ENCODE measurements at regions not wholly inside any gene's neighbourhood (a gene's known extent, or its start where the extent isn't known, plus 50 kb on each side); places are given as distances from the start of the nearest gene placed in this dataset.

GRCh38 chr16:74094514-74094913, 202.1 kb upstream of the PSMD7 start:
- no peak for DNase-seq

DNA sequence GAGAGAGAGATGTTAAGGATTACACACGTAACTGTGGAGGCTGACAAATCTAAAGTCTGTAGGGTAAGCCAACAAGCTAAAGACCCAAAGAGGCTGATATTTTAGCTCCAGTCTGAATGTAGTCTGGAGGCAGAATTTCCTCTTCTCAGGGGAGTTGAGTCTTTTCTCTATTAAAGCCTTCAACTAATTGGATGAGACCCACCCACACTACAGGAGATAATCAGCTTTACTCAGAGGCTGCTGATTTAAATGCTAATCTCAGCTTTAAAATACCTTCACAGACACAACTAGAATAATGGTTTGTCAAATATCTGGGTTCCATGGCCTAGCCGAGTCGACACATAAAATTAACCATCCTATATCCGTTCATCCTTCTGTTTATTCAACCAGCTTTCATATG, 204.3 kb upstream of the PSMD7 start:
- no peak for DNase-seq

GRCh38 chr16:74090871-74091270, 205.7 kb upstream of the PSMD7 start:
- no peak for DNase-seq

- DNase-seq = no peak
These were observed 213.1 kb upstream of the PSMD7 start for GRCh38 chr16:74083541-74083940.

DNA sequence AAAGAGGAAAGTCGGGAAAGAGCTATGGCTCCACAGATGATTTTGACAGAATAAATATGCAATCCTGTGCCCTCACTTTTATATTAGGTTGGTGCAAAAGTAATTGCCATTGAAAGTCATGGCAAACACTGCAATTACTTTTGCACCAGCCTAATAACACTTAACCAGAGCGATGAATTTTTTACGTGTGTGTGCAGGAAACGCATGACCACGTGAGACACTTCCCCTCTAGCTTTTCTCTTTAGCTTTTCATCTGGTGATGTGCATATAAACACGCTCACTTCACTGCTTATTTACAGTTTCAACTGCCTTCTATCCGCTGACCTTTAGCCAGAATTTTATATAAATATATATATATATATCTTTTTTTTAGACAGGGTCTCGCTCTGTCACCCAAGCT, 216.3 kb upstream of the PSMD7 start:
- no peak for DNase-seq

DNA sequence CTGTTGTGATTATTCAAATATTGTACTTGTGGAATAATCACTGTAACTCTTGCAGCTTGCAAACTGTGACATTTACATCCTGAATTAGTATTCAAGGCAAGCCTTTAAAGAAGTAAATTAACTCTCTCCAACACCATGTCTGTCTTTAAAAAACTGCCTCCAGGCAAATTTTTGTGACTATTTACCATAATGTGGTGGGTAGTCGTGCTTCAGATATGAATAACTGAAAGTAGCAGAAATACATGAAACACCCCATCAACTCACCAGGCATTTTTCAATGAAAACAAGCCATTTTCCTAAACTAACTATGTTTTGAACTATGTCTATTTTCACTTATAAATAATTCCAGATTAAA, 217.4 kb upstream of the PSMD7 start:
- DNase-seq = no peak

DNA sequence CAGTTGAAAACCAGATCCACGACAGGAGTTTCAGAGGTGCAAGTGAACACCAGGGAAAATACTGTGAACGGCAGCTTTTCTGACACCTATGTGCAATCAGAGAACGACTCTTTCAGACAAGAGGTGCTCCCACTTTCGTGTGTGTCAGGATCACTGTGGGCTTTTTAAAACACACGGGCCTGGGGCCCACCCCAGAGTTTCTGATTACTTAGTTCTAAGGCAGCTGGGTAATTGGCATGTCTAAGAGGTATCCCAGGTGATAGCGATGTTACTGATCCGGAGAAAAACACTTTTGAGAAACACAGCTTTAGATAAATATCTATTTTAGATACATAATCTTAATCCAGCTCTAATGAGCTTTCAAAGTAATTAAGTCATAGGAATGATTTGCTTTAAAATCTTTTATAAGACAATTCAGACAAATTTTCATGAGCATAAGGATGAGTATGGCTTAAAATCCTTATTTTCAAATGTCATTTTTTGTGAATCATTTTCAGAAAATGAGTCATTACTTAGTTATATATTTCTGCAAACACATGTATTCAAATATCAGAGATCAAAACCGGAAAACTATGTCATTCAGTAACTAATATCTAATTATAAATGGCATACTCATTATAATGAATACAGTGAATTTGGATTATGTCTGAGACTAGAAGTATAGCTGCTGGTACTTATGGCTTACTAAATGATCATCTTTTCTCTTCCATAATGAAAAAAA, 217.9 kb upstream of the PSMD7 start:
- DNase-seq = no peak

DNA sequence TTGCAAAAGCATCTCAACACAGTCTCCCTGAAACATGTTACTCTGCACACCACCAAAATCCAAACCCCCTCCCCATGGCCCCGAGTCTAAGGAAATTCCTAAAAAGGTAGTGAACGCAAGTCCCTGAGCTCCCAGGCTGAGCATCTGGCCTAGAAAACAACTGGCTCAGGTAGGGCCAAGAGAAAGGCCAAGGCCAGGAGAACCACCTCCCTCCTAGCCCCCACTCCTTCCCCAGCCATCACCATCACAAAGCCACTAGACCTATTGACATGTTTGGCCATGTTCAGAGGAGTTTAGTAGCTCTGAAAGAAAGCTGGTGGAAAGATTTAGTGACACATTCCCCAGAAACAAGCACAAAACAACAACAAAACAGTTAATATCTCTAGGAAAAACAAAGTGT, 220.0 kb upstream of the PSMD7 start:
- DNase-seq = no peak

- DNase-seq = no peak
These were observed 221.2 kb upstream of the PSMD7 start for GRCh38 chr16:74075393-74075792.

DNA sequence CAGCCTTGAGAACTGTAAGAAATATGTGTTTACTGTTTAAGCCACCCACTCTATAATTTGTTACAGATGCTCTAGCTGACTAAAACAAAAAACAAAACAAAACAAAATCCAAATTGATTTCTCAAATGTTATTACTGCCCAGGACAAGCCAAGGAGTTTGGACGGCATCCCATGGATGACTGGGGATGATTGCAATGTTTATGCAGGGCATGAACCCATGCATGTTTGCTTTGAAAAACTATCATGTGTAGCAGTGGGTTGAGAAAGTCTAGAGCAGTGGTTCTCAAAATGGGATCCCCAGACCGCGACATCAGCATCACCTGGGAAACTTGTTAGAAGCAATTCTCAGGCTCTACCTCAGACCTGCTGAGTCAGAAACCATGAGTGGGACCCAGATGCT, 223.2 kb upstream of the PSMD7 start:
- DNase-seq = no peak

DNA sequence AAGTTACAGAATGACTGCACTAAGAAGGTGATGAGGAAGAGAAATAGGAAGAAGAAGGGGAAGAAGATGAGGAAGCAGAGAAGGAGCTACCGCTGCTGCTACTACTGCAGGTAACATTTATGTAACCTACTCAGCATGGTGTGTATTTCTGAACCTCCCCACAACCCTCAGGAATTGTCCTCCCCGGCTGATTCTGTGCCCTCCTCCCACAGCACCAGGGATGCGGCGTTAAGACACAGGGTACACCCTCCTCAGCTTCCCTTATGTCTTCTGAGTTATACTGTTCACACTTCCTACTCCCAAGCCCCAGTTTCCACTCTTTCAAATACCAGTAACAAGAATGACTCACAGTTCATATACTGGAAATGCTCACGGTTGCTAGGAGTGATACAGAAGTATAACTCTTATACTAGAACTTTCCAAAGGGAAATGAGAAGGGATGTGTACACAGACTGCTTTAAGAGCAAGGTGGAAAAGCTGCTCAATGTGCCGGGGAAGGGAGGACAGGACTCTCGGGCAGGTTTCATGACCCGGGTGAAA, 224.5 kb upstream of the PSMD7 start:
- DNase-seq = no peak

DNA sequence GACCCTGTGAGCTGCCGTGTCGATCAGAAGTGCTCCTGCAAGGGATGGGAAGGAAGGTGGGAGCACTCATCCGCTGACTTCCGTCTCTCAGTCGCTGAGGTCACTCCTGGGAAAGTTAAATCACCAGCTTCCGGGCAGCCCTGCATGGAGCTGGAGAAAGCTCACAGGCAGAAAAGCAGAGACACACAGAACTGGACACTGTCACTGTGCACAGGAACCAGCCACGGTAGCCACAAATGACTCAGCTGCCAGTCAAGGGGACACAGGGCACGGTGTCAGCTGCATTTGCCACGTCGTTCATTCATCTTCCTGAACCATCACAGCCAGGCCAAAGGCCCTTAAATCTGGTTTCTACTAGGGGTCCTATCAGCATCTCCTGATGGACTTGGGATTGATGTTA, 226.4 kb upstream of the PSMD7 start:
- no peak for DNase-seq

DNA sequence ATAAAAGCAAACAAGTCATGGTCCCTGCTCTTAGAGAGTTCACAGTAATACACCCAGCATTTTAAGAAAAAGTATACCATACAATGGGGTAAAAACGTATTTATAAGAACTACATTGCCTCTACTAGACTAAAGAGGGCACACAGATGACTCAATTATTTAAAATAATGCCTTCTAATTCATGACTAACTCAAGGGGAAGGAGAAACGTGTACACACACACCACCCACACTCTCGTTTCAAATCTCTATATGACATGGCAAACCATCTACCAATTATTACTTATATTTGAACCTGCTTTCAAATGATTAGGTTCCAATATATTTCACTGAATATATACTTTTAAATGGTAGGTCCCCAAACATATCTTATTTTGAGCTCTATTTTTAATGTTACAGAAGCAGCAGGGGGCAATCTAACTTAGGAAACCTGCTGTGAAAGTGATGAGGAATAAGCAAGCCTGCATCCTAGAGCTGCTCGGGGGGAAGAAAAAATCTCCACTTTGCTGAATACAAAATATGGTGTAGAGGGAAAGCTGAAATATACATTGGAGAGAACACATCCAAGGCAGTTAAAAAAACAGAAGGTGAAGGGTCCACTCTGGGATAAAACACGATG, 232.4 kb upstream of the PSMD7 start:
- DNase-seq = no peak

- DNase-seq = no peak
These were observed 242.8 kb upstream of the PSMD7 start for GRCh38 chr16:74053826-74054225.

DNA sequence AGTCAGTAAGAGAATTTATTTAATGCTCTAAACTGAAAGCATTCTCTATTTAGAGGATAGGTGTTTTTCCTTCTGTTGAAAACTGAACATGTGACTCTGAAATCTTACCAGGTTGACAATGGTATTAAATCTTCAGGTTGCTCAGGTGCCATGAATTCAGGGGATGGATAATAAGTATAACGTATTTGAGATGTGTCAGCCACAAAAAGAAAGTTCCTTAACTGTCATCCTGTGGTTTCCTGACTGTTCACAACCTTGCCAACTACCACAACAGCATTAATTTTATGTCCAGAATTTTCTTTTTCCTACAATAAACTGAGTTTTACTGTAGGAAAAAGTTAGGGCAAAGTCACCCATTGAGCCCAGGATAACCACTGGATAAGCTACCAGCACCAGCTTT, 243.3 kb upstream of the PSMD7 start:
- no peak for DNase-seq

DNA sequence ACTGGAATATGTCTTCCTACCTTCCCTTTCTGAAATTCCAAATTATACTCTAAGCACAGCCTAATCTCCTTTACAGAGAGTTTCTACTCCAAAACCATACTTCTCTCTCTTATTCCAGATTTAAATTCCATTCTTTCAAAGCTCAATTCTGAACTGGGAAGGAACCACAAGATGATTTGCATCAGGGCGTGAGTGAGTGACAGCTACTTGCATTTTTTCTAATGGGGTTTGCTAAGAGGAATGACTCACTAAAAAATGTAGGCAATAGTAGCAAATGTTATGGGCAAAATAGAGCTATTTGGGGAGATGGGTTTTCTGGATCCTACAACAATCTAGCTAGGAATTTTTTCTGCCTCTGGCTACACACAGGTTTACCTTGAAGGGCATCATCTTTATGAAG, 244.6 kb upstream of the PSMD7 start:
- no peak for DNase-seq

DNA sequence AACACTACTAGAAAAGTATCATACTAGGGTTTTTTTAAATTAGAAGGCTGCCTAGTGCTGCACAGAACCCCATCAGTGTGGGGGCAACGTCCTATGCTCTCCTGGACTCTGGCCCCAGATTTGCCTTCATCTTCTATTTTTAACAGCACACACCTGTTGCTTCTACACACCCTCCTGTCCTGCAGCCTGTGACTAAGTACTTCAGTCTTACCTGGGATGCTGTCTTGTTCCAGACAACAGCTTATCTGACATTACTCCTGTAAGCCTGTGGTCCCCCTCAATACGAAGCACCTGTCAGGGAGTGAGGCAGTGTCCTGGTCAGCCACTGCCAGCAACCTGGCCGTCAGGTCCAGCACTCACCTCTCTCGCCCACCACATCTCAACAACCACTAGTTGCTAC, 247.6 kb upstream of the PSMD7 start:
- no peak for DNase-seq

- no peak for DNase-seq
These were observed 250.1 kb upstream of the PSMD7 start for GRCh38 chr16:74046524-74046923.

GRCh38 chr16:74045513-74045912, 251.1 kb upstream of the PSMD7 start:
- DNase-seq = no peak

GRCh38 chr16:74035816-74036215, 260.8 kb upstream of the PSMD7 start:
- no peak for DNase-seq

DNA sequence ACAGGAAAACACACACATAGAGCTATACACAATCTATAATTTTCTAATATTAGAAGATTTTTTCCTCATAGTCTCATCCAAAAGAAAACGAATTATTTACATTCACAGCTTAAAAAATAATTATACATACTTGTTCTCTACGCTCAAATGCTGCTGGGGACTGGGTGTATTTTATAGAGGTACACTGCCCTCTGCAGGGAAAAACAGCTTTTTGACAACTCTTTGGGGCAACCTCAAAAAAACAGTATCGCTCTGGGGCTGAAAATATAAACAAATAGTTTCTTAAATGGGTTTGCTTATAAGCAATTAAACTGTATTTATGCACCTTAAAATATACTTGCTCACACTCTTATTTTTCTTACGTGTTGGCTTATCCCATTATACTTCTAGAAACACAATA, 261.8 kb upstream of the PSMD7 start:
- DNase-seq = no peak

GRCh38 chr16:74034200-74034599, 262.4 kb upstream of the PSMD7 start:
- no peak for DNase-seq

- no peak for DNase-seq
These were observed 263.1 kb upstream of the PSMD7 start for GRCh38 chr16:74033441-74033995.

- DNase-seq = no peak
These were observed 265.1 kb upstream of the PSMD7 start for GRCh38 chr16:74031551-74031950.

Measured in stimulated activated CD8-positive, alpha-beta memory T cell treated with anti-CD3 and anti-CD28 coated beads, Interleukin-4, amount 100 ng/mL, for 48 hours (primary cell).